ENCODE measurements at regions not wholly inside any gene's neighbourhood (a gene's known extent, or its start where the extent isn't known, plus 50 kb on each side); places are given as distances from the start of the nearest gene placed in this dataset.

DNA sequence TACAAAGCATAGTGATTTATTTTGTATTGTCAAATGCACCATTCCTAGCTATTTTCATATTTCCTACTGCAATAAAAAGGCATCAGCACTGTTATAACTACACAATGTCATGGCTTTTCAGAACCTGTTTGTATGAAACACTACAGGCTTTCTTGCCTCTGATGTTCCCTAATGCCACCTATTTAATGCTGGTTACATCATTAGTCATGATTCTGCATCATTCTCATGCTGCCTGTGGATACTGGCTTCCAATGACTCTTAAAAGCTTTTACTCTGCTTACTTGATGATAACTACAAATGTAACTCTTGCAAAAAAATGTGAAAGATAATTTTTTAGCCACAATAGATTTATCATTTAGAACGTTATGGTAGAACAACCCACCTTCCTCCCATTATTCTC is 529.4 kb downstream of the HTR7 start:
- intact Hi-C loops (cut with micrococcal nuclease; ENCODE audit: unreplicated experiment): no loop called here
- TF ChIP-seq, protein P1, sequence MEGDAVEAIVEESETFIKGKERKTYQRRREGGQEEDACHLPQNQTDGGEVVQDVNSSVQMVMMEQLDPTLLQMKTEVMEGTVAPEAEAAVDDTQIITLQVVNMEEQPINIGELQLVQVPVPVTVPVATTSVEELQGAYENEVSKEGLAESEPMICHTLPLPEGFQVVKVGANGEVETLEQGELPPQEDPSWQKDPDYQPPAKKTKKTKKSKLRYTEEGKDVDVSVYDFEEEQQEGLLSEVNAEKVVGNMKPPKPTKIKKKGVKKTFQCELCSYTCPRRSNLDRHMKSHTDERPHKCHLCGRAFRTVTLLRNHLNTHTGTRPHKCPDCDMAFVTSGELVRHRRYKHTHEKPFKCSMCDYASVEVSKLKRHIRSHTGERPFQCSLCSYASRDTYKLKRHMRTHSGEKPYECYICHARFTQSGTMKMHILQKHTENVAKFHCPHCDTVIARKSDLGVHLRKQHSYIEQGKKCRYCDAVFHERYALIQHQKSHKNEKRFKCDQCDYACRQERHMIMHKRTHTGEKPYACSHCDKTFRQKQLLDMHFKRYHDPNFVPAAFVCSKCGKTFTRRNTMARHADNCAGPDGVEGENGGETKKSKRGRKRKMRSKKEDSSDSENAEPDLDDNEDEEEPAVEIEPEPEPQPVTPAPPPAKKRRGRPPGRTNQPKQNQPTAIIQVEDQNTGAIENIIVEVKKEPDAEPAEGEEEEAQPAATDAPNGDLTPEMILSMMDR (conservative IDR thresholded peaks at IDR 0.05; ENCODE audit: low read length): no peak
- no peak for TF ChIP-seq EZH2phosphoT487 (IDR thresholded peaks at IDR 0.05; ENCODE audit: borderline replicate concordance, low read depth, low read length)
- no peak overlapping the region for H3K4me3 ChIP-seq (ENCODE audit: low read depth, low read length, poor library complexity, severe bottlenecking)
- no peaks in the 10 kb centered on the region for H3K9me2 ChIP-seq (ENCODE audit: insufficient read depth, low read length)
- H3K4me2 ChIP-seq (ENCODE audit: low read length): no peak overlapping the region
- H2AFZ ChIP-seq (ENCODE audit: low read length): no peak overlapping the region
- H3K27ac ChIP-seq (ENCODE audit: low read depth, low read length, poor library complexity, severe bottlenecking): no peak overlapping the region
- no peaks in the 10 kb centered on the region for H3K79me2 ChIP-seq (ENCODE audit: insufficient read depth, low read depth, low read length)
- ChIA-PET POLR2A (no interaction called here), CTCF (ENCODE audit: unreplicated experiment) (no interaction called here)
- no peaks in the 10 kb centered on the region for H3K36me3 ChIP-seq (ENCODE audit: insufficient read depth, low read length)
- no peaks in the 10 kb centered on the region for H3K9me3 ChIP-seq (ENCODE audit: low read length)
- no peak for DNase-seq (ENCODE audit: low spot score)
- no TSS peak for BruUV-seq (replicated peaks)
- H4K20me1 ChIP-seq (ENCODE audit: insufficient read depth, low read length): no peaks in the 10 kb centered on the region
- no peaks in the 10 kb centered on the region for H3K4me1 ChIP-seq (ENCODE audit: insufficient read depth, low read length, poor library complexity, severe bottlenecking)

DNA sequence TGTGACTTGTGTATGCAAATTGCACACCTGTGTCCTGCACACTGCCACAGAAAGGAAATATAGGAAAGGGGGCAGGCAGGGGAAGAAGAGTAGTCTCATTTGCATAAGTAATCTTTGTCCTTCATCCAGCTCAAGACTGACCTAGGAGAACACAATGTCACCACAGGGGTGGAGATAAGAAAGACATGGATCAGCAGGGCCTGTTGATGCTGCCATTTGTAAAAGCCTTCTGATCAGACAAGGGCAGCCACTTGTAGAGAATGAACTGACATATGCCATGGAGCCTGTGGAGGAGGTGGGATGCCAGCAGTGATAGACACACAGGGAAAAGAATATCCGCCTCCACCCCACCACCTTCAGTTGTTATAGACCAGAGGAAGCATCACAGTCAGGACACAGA is 528.9 kb downstream of the HTR7 start:
- H3K9me2 ChIP-seq (ENCODE audit: insufficient read depth, low read length): no peaks in the 10 kb centered on the region
- H2AFZ ChIP-seq (ENCODE audit: low read length): no peak overlapping the region
- POLR2A ChIA-PET: no interaction called here
- no peaks in the 10 kb centered on the region for H3K36me3 ChIP-seq (ENCODE audit: insufficient read depth, low read length)
- intact Hi-C loops (cut with micrococcal nuclease; ENCODE audit: unreplicated experiment): no loop called here
- no peak overlapping the region for H3K27ac ChIP-seq (ENCODE audit: low read depth, low read length, poor library complexity, severe bottlenecking)
- H3K4me1 ChIP-seq (ENCODE audit: insufficient read depth, low read length, poor library complexity, severe bottlenecking): no peaks in the 10 kb centered on the region
- no peak overlapping the region for H3K4me3 ChIP-seq (ENCODE audit: low read depth, low read length, poor library complexity, severe bottlenecking)
- CTCF ChIA-PET (ENCODE audit: unreplicated experiment): no interaction called here
- no peak for DNase-seq (ENCODE audit: low spot score)
- BruUV-seq (replicated peaks): no TSS peak
- no peak overlapping the region for H3K4me2 ChIP-seq (ENCODE audit: low read length)
- no peaks in the 10 kb centered on the region for H3K79me2 ChIP-seq (ENCODE audit: insufficient read depth, low read depth, low read length)
- H3K9me3 ChIP-seq (ENCODE audit: low read length): no peaks in the 10 kb centered on the region
- TF ChIP-seq EZH2phosphoT487 (IDR thresholded peaks at IDR 0.05; ENCODE audit: borderline replicate concordance, low read depth, low read length): no peak
- TF ChIP-seq, protein P1 (conservative IDR thresholded peaks at IDR 0.05; ENCODE audit: low read length): no peak
- no peaks in the 10 kb centered on the region for H4K20me1 ChIP-seq (ENCODE audit: insufficient read depth, low read length)

DNA sequence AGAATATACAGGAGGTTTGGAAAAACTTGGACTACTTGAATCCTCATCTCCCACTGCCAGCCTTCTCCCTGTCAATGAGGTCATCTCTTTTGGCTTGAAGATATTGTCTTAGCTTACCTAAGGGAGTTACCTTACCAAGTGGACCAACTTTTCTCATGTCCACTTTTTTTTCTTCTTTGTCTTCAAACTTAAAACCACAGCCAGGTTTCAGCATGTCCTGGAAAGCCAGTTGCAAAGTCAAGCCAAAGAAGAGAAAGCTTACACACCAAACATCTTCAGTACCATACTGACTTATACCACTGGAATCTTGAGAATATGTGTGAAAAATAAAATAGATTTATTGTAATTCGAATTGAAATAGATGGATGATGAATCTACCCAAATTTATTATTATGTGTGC is 520.5 kb downstream of the HTR7 start:
- Histone ChIP-seq H3K27ac (ENCODE audit: low read depth, low read length, poor library complexity, severe bottlenecking) (no peak overlapping the region), H2AFZ (ENCODE audit: low read length) (no peak overlapping the region), H3K4me2 (ENCODE audit: low read length) (no peak overlapping the region), H3K9me3 (ENCODE audit: low read length) (no peaks in the 10 kb centered on the region), H3K9me2 (ENCODE audit: insufficient read depth, low read length) (no peaks in the 10 kb centered on the region), H3K4me3 (ENCODE audit: low read depth, low read length, poor library complexity, severe bottlenecking) (no peak overlapping the region), H4K20me1 (ENCODE audit: insufficient read depth, low read length) (no peaks in the 10 kb centered on the region), H3K79me2 (ENCODE audit: insufficient read depth, low read depth, low read length) (no peaks in the 10 kb centered on the region), H3K4me1 (ENCODE audit: insufficient read depth, low read length, poor library complexity, severe bottlenecking) (no peaks in the 10 kb centered on the region), H3K36me3 (ENCODE audit: insufficient read depth, low read length) (no peaks in the 10 kb centered on the region)
- TF ChIP-seq EZH2phosphoT487 (IDR thresholded peaks at IDR 0.05; ENCODE audit: borderline replicate concordance, low read depth, low read length): no peak
- TF ChIP-seq, protein P1 (conservative IDR thresholded peaks at IDR 0.05; ENCODE audit: low read length): no peak
- intact Hi-C loops (cut with micrococcal nuclease; ENCODE audit: unreplicated experiment): no loop called here
- DNase-seq (ENCODE audit: low spot score): no peak
- no TSS peak for BruUV-seq (replicated peaks)
- CTCF ChIA-PET (ENCODE audit: unreplicated experiment): no interaction called here
- POLR2A ChIA-PET: no interaction called here

Data from OCI-LY7 (cell line).